ENCODE measurements at regions not wholly inside any gene's neighbourhood (a gene's known extent, or its start where the extent isn't known, plus 50 kb on each side); places are given as distances from the start of the nearest gene placed in this dataset.

DNA sequence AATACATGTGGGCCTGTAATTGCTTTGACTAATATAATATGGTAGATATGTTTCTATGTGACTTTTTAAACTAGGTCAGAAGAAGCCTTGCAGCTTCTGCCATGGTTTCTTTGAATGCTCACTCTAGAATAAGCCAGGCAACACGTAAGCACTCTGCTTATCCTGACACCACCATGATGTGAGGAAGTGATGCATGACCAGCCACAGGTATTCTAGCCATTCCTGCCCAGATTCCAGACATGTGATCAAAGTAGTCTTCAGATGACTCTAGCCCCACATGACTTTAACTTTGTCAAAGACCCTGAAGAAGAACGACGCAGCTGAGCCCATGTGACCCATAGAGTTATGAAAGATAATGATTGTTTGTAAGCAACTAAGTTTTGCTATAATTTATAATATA is 276.1 kb upstream of the NCAM1 start:
- TF ChIP-seq SIN3A (IDR thresholded peaks at IDR 0.05; ENCODE audit: borderline replicate concordance, insufficient read depth, low read depth, low read length) (no peak), POLR2AphosphoS5 (IDR thresholded peaks at IDR 0.05; ENCODE audit: low read depth, low read length) (no peak), TCF7L2 (IDR thresholded peaks at IDR 0.05; ENCODE audit: low read depth, low read length) (no peak)
